SU-DHL-6 (cell line): ENCODE measurements at regions not wholly inside any gene's neighbourhood (a gene's known extent, or its start where the extent isn't known, plus 50 kb on each side); places are given as distances from the start of the nearest gene placed in this dataset.

Source experiments
- EZH2phosphoT487 ChIP-seq: fragments of 200-600 bp; sonication (generic), shearing (Covaris generic); conservative IDR thresholded peaks from 2 replicates; pipeline ENCODE4 v1.6.1; 2018; ENCODE audit warnings: mild to moderate bottlenecking, antibody characterized with exemption, low read length, moderate library complexity, mixed read lengths
- TF ChIP-seq, protein P1 (sequence below): fragments of 200-600 bp; sonication (generic); IDR thresholded peaks from one replicate; pipeline ENCODE4 v1.5.1; 2017; ENCODE audit warnings: antibody characterized with exemption, mild to moderate bottlenecking, low read length, moderate library complexity; ENCODE audit not compliant: insufficient read depth, poor library complexity, severe bottlenecking

DNA sequence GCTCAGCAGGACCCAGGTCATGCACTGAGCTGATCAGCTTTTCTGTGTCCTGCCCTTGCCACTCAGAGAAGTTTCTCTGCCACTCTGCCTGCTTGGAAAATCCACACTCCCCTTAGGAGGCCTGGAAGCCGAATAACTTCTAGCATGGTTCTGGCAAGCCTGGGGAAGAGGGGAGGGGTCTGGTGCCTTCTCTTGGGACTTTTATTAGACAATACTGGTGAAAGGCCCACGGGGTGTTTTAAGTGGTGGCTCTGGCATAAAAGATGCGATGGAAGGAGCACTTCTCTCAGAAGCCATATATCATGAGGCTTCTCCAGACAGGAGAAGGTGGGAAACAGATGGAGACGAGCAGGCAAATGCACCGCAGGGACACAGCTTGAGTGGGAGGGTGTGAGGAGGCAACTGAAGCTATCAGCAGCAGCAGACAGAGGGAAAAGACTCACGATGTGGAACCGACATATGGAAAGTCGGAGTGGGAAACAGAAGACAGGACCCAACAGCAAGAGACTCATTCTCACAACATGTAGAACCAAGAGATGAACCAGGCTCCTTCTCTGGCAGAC lies 141.8 kb upstream of the CTNNA2 start:
- TF ChIP-seq, protein P1, sequence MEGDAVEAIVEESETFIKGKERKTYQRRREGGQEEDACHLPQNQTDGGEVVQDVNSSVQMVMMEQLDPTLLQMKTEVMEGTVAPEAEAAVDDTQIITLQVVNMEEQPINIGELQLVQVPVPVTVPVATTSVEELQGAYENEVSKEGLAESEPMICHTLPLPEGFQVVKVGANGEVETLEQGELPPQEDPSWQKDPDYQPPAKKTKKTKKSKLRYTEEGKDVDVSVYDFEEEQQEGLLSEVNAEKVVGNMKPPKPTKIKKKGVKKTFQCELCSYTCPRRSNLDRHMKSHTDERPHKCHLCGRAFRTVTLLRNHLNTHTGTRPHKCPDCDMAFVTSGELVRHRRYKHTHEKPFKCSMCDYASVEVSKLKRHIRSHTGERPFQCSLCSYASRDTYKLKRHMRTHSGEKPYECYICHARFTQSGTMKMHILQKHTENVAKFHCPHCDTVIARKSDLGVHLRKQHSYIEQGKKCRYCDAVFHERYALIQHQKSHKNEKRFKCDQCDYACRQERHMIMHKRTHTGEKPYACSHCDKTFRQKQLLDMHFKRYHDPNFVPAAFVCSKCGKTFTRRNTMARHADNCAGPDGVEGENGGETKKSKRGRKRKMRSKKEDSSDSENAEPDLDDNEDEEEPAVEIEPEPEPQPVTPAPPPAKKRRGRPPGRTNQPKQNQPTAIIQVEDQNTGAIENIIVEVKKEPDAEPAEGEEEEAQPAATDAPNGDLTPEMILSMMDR, result no peak
- TF ChIP-seq EZH2phosphoT487, result no peak
